COR-L47 (cell line): ENCODE measurements at regions not wholly inside any gene's neighbourhood (a gene's known extent, or its start where the extent isn't known, plus 50 kb on each side); places are given as distances from the start of the nearest gene placed in this dataset.
"Not testable (repeated sequence)": the region's sequence is repeated elsewhere in the genome, so short reads cannot be mapped to it uniquely, and the experiment has no call there.

ENCODE experiments used
- DNase-seq: peaks from one replicate; lab custom pipeline; 2025; lab: John Stamatoyannopoulos, UW

DNA sequence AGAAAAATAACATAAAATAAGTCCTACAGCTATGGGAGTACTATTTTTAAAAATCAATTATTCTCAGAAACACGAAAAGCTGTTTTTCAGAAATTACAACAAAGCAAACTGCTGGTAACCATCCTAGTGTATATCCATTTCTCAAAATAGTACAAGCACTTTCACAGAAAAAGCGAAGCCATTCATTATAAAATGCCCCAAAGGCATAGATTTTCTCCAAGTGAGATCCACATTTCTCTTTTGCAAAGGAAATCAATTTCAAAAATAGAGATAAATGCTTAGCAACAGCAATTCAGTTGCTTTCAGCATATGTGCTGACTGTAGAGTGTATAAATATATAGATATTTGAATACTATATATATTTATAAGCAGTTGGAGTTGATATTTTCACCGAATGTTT is 1266.3 kb downstream of the SI start:
- no peak for DNase-seq

DNA sequence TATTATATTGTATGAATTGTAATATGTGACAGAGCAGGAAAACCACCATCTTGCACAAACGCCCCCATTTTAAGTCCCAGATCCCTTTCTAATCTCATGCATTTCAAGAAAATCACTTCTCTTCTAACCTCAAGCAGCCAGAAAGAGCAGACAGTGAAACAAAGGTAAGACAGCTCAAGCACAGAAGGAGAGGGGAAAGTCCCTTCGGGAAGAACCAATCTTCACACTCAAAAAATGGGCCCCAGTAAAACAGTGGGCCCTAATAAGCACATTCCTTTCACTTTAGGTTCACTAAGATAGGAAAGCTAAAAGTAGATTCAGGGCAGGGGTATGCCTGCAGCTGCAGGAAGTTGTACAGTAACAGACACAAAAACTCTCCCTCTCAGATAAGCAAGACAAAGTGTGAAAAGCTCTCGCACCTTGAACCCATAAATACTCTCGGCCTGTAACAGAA is 1268.7 kb downstream of the SI start:
- no peak for DNase-seq

DNA sequence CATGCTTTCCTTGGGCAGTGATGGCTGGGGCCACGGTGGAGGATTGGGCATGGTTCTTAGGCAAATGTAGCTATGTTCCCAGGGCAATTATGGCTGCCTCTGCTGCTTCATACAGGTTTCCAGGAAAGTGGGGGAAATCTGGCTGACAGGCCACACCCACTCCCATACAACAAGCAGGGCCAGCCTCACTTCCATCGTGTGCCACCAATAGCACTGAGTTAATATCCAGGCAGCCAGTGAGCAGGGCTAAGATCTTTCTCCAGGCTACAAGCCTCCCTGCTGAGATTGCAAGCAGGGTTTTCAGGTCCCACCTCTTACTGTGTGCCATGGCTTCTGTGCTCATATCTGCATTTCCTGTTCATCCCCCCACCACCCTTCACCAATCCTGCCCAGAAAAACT is 1291.9 kb downstream of the SI start:
- no peak for DNase-seq

DNA sequence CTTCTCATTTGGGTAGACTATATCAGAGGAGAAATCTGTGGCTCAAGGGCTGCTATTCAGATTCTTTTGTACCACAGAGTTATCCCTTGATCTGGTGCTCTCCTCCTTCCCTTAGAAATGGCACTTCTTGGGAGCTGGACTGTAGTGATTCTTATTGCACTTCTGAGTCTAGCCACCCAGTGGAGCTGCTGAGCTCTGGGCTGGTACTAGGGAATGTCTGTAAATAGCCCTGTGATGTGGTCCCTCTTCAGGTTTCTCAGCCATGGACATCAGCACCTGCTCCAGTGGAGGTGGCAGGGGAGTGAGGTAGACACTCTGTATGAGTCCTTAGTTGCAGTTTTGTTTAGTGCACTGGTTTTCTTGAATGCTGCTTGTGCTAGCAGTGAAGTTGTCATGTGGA is 1292.6 kb downstream of the SI start:
- DNase-seq = no peak

DNA sequence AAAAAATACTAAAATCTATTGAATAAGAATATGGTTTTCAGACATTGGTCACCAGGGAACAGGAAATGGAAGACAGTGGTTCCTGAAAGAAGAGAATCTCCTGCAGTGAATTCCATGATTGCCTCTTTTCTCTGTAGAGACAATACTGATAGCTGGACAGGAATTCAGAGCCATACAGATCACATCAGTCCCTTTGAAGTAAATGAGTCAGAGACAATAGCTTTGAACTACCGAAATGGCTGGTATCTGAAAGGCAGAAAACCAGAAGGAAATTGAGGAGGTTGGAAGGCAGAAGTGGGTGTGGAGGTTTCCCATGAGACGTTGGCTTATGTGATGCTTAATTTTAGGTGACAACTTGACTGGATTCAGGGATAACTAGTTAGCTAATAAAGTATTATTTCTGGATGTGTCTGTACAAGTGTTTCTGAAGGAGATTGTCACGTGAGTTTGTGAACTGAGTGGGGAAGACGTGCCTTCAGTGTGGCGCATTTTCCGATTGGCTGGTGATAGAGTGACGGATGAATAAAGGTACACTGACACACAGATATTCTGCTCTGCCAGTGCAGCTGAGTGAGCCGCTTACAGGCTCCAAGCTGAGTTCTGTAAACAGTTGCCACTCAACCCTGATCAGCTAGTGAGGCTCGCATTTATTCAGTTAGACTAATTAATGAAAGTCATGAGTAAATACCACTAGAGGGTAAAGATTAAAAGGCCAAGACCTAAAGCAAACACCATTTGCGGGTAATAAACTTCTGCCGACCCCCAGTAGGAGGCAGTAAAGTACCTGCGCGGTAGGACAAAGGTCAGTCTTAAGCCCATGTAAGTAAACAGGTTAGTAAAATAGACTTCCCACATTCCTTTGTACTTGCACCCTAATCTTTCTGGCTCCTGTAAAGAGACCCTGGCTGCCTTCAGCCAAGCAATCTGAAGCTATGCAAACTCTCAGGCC is 1298.6 kb downstream of the SI start:
- DNase-seq = no peak

DNA sequence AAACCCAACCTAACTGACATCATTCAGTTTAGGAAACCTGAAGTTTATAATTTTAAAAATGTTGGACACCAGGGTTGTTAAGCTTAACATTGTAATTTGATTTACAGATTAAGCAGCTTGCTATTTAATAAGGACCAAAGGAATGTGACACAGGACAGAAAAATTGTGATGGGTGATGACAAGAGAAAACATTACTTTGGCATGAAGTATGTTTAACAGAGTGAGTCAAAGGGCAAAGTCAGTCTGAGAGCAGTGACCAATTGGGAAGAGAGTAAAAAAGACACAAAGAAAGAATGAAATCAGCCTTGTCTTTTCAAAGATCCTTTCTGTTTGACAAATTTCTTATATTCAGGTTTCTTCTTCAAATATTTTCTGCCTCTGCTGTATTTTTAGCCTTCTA is 1301.6 kb downstream of the SI start:
- DNase-seq = no peak

DNA sequence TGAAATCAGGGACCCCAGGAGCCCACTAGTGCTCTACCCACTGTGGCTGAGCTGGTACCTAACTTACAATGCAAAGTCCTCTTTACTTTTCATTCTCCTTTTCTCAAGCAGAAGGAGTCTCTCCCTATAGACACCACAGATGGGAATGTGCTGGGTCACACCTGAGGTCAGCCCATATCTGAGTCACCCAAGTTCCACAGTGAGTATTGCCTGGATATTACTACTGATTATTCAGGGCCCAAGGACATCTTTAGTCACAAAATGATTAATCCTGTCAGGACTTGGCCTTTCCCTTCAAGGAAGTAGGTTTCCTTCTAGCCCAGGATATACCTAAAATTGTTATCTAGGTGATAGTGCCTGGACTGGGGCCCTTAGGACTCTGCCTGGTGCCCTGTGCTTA is 1305.2 kb downstream of the SI start:
- DNase-seq = no peak

DNA sequence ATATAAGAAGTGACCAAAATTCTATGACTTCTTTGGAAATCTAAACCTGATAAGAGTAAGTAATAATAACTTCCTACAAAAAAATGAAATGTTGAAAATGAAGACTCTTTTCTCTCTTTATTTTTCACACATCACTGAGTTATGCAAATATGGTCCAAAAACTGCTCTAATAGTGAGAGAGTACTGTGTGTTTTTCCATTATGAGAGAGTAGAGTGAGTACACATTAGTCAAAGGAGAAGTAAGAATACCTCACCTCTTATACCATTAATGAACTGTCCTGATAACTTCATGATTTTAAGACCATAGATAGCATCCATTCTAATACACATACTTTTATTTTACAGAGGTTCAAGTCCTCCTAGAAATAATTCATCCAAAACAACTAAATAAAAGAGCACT is 1310.2 kb downstream of the SI start:
- no peak for DNase-seq

DNA sequence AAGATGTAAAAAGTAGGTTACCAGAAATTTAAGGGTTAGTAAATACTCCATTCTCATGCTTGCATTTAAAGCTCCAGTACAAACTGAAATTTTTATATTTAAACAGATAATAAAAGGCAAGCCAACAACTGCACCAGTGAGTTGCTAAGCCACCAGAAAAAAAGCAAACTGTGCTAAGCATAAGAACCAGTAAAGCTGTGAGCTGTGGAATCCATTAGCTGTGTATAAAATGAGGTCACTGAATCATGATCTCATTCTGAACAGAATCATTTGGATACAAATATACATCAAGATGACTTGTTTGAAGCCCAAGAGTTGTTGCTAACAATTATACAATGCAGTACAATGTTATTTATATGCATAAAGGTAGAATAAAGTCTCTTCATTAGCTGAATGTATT is 1312.2 kb downstream of the SI start:
- no peak for DNase-seq

DNA sequence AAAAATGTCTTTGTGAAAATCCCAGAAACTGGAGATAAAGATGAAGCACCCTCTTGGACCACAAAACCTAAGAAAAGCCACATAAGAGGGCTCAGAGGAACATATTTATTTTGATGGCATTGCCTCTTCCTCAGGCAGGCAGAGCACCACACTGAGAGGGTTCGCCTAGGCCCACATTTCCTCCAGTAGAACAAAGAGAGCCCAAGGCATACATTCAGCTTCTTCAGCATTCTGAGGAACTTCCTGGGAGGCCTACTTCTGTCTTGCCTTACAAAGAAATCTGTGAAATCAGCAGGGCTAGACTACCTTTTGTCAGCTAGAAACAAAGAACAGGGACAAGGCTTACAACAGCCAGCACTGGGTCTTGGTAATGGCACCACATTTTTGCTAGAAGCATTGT is 1325.3 kb downstream of the SI start:
- no peak for DNase-seq

DNA sequence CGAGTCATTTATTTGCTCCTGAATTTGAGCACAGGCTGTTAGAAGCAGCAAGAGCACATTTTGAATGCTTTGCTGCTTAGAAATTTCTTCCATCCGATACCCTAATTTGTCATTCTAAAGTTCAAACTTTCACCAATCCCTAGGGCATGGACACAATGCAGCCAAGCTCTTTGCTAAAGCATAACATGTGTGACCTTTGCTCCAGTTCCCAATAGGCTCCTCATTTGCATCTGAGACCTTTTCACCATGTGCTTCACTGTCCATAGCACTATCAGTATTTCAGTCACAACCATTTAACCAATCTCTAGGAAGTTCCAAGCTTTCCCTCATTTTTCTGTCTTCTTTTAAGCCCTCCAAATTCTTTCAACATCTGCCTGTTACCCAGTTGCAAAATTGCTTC is 1333.1 kb downstream of the SI start:
- DNase-seq = no peak

DNA sequence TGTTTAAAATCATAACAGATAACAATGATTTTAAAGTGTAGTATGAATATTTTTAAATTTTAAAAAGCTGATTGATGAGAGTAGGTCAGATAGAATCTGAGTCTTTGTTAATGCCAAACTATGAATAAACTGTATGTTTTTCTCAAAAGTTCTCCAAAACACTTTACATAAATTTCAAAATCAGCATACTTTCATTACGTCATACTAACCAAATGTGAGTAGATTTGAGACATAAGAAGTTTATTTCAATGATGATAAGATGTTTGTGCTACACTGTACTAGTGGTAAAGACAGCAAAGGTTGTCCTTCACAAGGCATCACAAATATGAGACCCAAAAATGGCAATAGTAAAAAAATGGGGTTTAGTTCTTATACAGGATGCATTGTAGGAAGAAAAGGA is 1342.9 kb downstream of the SI start:
- no peak for DNase-seq

DNA sequence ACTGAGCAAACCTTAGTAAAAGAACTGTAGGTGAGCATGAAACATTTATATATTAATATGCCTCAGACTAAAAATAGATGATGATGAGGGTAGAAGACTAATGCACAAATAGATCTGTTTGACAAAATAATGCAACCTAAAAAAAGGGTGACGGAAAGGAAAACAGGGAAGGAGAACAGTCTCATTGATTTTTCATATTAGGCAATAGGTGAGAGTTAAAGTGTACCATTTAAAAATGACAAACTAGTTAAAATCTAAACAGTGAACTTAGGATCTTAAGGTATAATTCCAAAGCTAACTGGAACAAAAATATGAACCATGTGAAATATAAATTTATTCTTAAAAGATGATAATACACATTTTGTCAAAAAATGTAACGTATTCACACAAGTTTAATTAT is 1347.6 kb downstream of the SI start:
- no peak for DNase-seq

DNA sequence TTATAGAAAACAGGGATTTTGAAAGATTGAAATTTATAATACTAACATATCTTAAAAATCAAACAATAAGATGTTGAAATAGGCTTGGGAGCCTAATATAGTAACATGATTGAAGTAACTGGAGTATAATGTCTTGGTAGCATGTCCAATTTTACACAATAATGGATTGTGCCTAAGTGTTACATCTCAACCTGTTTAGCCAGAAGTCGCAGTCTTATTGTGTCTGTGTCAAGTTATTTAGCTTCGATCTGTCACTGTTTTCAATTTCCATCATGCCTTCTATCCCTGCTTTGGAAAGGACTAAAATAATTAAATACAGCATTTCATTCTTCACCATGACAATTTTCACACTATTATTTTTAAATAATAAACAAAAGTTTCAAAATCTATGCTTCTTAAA is 1352.2 kb downstream of the SI start:
- no peak for DNase-seq

DNA sequence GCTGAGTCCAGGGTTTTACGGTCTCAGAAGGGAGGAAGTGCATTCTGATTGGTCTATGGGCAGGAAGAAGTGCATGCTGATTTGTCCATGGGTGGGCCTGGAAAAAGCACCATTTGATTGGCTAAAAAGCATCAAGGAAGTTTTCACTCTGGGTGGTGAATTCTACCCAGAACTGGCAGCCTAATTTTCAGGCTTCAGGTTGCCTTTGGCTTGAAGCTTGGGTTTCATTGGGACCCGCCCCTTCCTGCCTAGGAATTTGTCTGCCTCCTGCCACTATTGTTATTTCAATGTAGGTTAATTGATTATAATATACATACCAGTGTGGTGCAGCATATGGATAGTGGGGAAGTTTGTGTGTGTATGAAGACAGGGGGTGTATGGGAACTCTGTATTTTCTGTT is 1355.9 kb downstream of the SI start:
- no peak for DNase-seq

DNA sequence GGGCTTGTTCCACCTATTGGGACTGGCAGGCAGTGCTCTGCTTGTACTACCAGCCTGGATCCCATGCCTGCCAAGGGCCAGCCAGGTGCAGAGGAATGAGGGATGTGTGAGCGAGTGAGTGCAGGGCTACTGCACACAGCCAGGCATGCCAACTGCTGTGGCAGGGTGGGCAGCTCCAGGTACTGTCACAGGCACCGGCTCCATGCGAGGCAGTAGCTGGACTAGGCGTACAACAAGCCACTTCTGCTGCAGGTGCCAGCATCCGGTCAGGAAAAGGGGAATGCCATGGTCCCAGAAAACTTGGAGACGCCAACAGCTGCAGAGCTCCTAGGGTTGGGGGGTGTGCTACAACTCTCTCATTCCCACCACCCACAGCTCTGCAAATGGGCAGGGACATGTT is 1356.7 kb downstream of the SI start:
- no peak for DNase-seq

DNA sequence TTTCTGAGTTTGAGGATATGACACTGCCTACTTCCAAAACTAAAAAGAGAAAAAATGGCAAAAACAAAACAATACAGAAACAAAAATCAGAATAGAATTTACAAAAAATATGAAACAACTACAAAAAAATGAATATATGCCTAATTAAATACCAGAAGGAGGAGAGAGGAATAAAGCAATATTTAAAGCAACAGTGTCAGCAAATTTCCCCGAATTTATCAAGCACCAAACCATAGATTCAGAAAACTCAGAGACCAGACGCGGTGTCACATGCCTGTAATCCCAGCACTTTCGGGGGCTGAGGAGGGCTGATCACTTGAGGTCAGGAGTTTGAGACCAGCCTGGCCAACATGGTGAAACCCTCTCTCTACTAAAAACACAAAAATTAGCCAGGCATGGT is 1360.9 kb downstream of the SI start:
- DNase-seq = no peak

DNA sequence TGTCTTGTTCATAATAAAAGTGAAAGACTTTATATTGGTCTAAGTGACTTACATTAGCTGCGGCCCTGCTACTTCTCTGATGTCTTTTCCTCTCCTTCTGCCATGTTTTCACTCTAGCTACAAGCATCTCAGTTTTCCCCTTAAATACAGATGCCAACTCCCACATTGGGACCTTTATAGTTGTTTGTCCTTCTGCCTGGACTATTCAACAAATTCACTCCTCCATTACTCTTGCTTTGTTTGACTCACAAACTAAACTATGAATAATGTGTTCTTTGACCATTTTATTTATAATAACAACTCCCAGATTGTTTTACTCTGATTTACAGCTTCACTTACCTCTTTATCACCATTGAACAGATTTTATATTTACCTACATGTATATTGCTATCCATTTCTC is 1369.9 kb downstream of the SI start:
- DNase-seq = no peak

DNA sequence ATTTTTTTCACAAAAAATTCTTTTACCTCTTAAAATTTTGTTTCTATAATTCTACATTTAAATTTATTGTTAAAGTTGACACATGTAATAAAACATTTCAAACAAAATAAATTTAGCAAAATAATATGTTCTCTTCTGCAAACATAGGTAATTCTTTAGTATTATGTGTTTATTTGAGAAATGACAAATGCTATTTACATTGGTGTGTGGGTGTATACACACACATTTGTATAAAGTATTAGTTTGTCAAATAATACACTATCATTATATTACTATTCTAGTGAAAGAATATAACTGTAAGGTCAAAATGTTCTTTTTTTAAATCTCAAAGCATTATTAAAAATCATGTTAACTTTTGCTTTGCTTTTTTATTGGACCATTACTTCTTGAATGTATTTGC is 1370.6 kb downstream of the SI start:
- no peak for DNase-seq

DNA sequence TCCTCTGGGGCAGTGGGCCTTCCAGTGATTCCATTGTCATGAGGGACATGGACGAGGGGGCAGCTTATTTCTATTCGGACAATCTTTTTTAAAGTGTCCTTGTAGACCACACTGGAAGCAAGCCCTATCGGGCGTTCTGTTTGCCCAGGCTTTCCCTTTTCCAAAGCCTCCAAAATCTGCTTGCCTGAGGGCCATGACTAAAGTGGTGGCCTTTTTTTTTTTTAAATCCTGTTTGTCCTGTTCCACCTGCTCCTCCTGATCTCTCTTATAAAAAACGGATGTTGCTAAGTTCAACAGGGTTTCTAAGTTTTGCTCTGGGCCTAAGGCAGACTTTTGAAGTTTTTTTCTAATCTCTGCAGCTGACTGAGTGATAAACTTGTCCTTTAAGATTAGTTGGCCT is 1380.1 kb downstream of the SI start:
- not testable (repeated sequence) for DNase-seq

DNA sequence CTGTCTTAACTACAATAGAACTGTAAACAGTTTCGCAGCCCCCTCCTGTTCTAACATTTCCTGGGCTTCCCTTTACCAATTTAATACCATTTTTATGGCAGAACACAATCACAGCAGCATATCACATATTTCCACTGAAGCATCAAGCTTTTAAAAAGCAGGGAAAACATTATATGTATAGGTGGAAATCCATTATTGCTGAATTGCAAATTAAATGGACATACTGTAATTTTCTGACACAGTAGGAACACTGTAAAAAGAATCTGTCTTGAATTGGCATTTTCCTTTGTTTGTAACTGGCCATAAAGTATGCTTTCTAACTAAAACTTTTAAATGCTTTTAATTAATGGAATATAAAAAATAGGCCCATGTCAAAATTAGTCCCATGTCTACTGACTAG is 1385.8 kb downstream of the SI start:
- DNase-seq = no peak

DNA sequence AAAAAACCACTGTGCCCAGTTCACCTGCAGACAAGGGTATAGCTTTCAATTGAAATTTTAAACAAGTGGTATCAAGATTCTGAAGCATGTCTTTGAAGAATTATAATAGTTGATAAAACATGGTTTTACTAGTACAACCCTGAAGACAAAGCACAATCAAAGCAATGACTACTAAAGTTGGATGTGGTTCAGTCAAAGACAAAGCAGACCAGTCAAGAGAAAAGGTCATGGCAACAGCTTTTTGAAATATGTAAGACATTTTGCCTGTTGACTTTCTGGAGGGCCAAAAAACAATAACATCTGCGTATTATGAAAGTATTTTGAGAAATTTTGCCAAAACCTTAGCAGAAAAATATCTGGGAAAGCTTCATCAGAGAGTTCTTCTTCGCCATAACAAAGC is 1393.6 kb downstream of the SI start:
- no peak for DNase-seq

DNA sequence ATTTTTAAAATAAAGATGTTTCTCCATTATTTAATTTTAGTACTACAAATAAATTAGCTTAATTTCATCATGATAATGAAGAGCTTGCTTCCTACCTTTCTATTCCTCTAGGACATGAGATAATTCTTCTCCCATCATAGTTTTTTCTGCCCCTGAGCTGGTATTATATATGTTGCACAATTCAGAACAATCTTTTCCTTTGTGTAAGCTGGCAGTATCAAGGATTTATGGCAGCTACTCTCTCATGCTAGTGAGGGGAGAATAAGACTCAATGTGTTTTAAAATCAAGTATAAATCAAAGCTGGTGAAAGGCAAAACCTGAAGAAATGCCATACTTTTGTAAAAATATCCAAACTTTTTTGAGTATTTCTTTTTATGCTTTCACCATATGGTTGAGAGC is 1405.3 kb downstream of the SI start:
- no peak for DNase-seq

DNA sequence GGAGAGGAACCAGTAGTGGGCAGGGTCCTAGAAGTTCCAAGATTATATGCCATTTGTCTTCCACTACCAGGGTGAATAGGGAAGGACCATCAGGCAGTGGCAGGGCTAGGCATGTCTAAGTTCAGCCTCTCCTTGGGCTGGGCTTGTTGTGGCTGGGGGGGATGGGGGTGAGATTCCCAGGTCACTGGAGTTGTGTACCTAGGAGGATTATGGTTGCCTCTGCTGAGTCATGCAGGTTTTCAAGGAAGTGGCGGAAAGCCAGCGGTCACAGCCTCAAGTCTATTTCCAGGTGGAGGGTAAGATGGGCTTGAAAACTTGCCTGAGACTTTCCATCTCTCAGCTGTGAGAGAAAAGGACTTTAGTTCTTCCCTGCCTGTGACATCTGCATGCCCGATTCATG is 1407.1 kb downstream of the SI start:
- no peak for DNase-seq
